DOHH2 (cell line): ENCODE measurements at regions not wholly inside any gene's neighbourhood (a gene's known extent, or its start where the extent isn't known, plus 50 kb on each side); places are given as distances from the start of the nearest gene placed in this dataset.

ENCODE experiments used
- H3F3A ChIP-seq: fragments of 200-600 bp; sonication (generic), shearing (Covaris generic); 2 replicates; pipeline ENCODE4 v1.6.0; 2016; ENCODE audit warnings: antibody characterized with exemption, mild to moderate bottlenecking; ENCODE audit not compliant: control insufficient read depth, insufficient read depth
- H3K27ac ChIP-seq: fragments of 200-600 bp; sonication (generic); 2 replicates; pipeline ENCODE4 v1.5.1; 2014; ENCODE audit warnings: low read depth, mild to moderate bottlenecking, low read length, moderate library complexity
- H3K27me3 ChIP-seq: fragments of 200-600 bp; sonication (generic); 2 replicates; pipeline ENCODE4 v1.6.1; 2014; ENCODE audit warnings: mild to moderate bottlenecking, low read length, mixed read lengths; ENCODE audit not compliant: control insufficient read depth
- H3K36me3 ChIP-seq: fragments of 200-600 bp; sonication (generic); 2 replicates; pipeline ENCODE4 v1.6.1; 2014; ENCODE audit warnings: mild to moderate bottlenecking, low read length, moderate library complexity, mixed read lengths; ENCODE audit not compliant: control insufficient read depth
- H3K4me1 ChIP-seq: fragments of 200-600 bp; sonication (generic); 2 replicates; pipeline ENCODE4 v1.6.1; 2014; ENCODE audit warnings: mild to moderate bottlenecking, low read length, mixed read lengths; ENCODE audit not compliant: control insufficient read depth
- H3K4me2 ChIP-seq: fragments of 200-600 bp; sonication (generic); 2 replicates; pipeline ENCODE4 v1.6.0; 2014; ENCODE audit warnings: mild to moderate bottlenecking, low read length, moderate library complexity
- H3K4me3 ChIP-seq: fragments of 200-600 bp; sonication (generic); 2 replicates; pipeline ENCODE4 v1.5.1; 2014; ENCODE audit warnings: mild to moderate bottlenecking, low read length, mixed read lengths
- H3K79me2 ChIP-seq: fragments of 200-600 bp; sonication (generic); 2 replicates; pipeline ENCODE4 v1.6.1; 2014; ENCODE audit warnings: mild to moderate bottlenecking, low read length, mixed read lengths; ENCODE audit not compliant: control insufficient read depth
- H3K9me2 ChIP-seq: fragments of 200-600 bp; sonication (generic); replicated peaks from 2 replicates; pipeline ENCODE4 v1.6.1; 2014; ENCODE audit warnings: mild to moderate bottlenecking, low read length, mixed read lengths; ENCODE audit not compliant: control insufficient read depth
- H3K9me3 ChIP-seq: fragments of 200-600 bp; sonication (generic); 2 replicates; pipeline ENCODE4 v1.6.1; 2014; ENCODE audit warnings: antibody characterized with exemption, low read length, mixed read lengths; ENCODE audit not compliant: control insufficient read depth, insufficient read depth
- H4K20me1 ChIP-seq: fragments of 200-600 bp; sonication (generic); 2 replicates; pipeline ENCODE4 v1.6.0; 2014; ENCODE audit warnings: low read depth, mild to moderate bottlenecking, antibody characterized with exemption, low read length, moderate library complexity; ENCODE audit not compliant: control insufficient read depth, insufficient read depth
- EZH2phosphoT487 ChIP-seq: fragments of 200-600 bp; sonication (generic); IDR thresholded peaks from 2 replicates; pipeline ENCODE4 v1.6.1; 2017; ENCODE audit warnings: borderline replicate concordance, mild to moderate bottlenecking, antibody characterized with exemption, low read length, moderate library complexity, mixed read lengths
- TF ChIP-seq, protein P1 (sequence below): fragments of 200-600 bp; sonication (generic); IDR thresholded peaks from one replicate; pipeline ENCODE4 v1.5.1; 2014; ENCODE audit warnings: antibody characterized with exemption, mild to moderate bottlenecking, low read depth, low read length; ENCODE audit not compliant: poor library complexity, severe bottlenecking

DNA sequence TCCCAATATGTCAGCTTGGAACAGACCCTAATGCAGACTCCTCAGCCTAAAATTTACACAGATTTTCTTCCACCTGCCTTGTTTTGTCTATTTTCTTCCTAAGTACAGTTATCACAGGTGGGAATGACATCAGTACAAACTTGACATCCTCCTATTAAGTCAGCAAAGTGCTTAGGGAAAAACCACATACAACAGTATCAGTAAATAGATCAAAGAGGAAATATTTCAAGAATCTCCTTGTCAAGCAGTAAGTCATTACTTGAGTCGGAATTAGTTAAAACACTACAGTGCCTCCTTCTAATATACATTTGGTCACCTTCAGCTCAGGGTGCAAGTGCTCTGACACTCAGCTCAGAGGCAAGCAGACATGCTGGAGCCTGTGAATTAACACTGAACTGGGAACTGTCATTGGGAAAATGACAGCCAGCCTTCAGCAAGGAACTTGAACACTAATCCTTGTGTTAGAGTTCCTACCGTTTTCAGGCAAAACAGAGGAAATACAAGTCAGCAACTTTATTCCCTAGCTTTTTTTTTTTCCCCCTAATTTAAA lies 394.3 kb upstream of the HTR2A start:
- H3K27ac ChIP-seq, result no peak overlapping the region
- H4K20me1 ChIP-seq, result no peaks in the 10 kb centered on the region
- H3K36me3 ChIP-seq, result no peaks in the 10 kb centered on the region
- TF ChIP-seq, protein P1, sequence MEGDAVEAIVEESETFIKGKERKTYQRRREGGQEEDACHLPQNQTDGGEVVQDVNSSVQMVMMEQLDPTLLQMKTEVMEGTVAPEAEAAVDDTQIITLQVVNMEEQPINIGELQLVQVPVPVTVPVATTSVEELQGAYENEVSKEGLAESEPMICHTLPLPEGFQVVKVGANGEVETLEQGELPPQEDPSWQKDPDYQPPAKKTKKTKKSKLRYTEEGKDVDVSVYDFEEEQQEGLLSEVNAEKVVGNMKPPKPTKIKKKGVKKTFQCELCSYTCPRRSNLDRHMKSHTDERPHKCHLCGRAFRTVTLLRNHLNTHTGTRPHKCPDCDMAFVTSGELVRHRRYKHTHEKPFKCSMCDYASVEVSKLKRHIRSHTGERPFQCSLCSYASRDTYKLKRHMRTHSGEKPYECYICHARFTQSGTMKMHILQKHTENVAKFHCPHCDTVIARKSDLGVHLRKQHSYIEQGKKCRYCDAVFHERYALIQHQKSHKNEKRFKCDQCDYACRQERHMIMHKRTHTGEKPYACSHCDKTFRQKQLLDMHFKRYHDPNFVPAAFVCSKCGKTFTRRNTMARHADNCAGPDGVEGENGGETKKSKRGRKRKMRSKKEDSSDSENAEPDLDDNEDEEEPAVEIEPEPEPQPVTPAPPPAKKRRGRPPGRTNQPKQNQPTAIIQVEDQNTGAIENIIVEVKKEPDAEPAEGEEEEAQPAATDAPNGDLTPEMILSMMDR, result no peak
- no peak for TF ChIP-seq EZH2phosphoT487
- H3K9me2 ChIP-seq, result no peaks in the 10 kb centered on the region
- no peaks in the 10 kb centered on the region for H3K9me3 ChIP-seq
- no peaks in the 10 kb centered on the region for H3K4me1 ChIP-seq
- no peaks in the 10 kb centered on the region for H3F3A ChIP-seq
- no peaks in the 10 kb centered on the region for H3K79me2 ChIP-seq
- no peak overlapping the region for H3K4me3 ChIP-seq
- no peaks in the 10 kb centered on the region for H3K27me3 ChIP-seq
- no peak overlapping the region for H3K4me2 ChIP-seq

DNA sequence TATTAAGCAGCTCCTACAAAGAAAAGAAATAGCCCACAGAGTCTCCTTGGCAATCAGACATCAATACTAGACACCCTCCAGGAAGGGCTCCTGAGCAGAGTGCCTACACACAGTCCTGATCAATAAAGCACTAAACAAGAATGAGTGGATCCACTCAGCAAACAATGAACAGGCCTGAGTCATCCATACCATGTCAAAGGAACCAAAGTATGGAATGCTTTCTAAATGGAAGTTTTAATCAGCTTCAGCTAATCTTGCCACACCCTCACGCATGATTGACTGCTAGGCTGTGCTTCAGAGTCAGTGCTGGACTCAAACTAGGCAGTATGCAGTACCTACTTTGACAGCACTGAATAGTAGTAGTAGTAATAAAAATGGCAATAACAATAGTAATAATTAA lies 392.7 kb upstream of the HTR2A start:
- Histone ChIP-seq H3K4me1 (no peaks in the 10 kb centered on the region), H3K79me2 (no peaks in the 10 kb centered on the region), H4K20me1 (no peaks in the 10 kb centered on the region), H3F3A (no peaks in the 10 kb centered on the region), H3K9me3 (no peaks in the 10 kb centered on the region), H3K36me3 (no peaks in the 10 kb centered on the region), H3K4me2 (no peak overlapping the region), H3K9me2 (no peaks in the 10 kb centered on the region), H3K27ac (no peak overlapping the region), H3K27me3 (no peaks in the 10 kb centered on the region), H3K4me3 (no peak overlapping the region)
- TF ChIP-seq, protein P1, result no peak
- no peak for TF ChIP-seq EZH2phosphoT487

DNA sequence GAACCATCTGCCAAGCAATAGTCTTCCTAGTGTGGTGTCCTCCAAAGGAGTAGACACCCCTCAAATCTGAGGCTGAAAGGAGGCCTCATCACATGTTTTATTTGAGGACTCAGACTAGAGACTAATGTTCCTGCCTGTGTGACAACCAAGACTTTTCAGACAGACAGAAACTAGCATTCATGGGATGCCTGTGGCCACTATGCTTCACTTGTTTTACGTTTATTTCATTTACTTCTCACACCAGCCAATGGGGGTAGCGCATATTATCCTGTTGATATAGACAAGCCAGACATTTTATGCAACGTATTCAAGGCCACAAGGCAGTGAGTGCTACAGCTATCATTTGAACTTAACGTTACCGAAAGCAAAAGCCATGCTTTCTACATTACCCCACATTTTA lies 391.7 kb upstream of the HTR2A start:
- Histone ChIP-seq H4K20me1 (no peaks in the 10 kb centered on the region), H3K9me2 (no peaks in the 10 kb centered on the region), H3K4me2 (no peak overlapping the region), H3K9me3 (no peaks in the 10 kb centered on the region), H3K27me3 (no peaks in the 10 kb centered on the region), H3F3A (no peaks in the 10 kb centered on the region), H3K36me3 (no peaks in the 10 kb centered on the region), H3K4me3 (no peak overlapping the region), H3K79me2 (no peaks in the 10 kb centered on the region), H3K4me1 (no peaks in the 10 kb centered on the region), H3K27ac (no peak overlapping the region)
- TF ChIP-seq EZH2phosphoT487, result no peak
- TF ChIP-seq, protein P1, result no peak
